ENCODE measurements at regions not wholly inside any gene's neighbourhood (a gene's known extent, or its start where the extent isn't known, plus 50 kb on each side); places are given as distances from the start of the nearest gene placed in this dataset.

DNA sequence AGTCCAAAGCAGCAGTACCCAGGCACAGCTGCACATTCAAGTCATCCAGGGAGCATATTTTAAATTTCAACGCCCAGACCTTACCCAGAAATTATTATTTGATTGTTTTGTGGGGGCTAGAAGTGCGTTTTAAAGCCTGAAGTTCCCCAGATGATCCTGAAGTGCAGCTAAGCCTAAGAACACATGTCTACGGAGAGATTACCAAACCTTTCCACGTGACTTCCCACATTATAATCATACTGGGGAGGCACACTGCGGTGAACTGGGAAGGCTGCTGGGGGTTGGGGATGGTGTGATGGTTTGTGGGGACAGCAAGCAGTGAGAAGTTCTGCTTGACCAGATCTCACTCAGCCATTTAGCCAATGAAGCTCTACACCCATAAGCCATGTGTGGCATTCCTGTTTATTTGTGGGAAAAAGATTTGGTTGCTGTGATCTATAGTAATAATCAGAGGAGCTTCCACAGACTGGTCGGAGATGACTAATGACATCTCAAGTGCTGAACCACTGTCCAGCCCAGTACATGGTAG is 93.4 kb upstream of the CDH6 start:
- H3K27ac ChIP-seq = no peak overlapping the region
- ATAC-seq (ENCODE audit: insufficient number of reproducible peaks, low FRiP score, low read depth) = no peak
- no peaks in the 10 kb centered on the region for H3K9me3 ChIP-seq
- no peaks in the 10 kb centered on the region for H3K27me3 ChIP-seq (replicated peaks; ENCODE audit: insufficient read depth)
- TF ChIP-seq, protein P1, sequence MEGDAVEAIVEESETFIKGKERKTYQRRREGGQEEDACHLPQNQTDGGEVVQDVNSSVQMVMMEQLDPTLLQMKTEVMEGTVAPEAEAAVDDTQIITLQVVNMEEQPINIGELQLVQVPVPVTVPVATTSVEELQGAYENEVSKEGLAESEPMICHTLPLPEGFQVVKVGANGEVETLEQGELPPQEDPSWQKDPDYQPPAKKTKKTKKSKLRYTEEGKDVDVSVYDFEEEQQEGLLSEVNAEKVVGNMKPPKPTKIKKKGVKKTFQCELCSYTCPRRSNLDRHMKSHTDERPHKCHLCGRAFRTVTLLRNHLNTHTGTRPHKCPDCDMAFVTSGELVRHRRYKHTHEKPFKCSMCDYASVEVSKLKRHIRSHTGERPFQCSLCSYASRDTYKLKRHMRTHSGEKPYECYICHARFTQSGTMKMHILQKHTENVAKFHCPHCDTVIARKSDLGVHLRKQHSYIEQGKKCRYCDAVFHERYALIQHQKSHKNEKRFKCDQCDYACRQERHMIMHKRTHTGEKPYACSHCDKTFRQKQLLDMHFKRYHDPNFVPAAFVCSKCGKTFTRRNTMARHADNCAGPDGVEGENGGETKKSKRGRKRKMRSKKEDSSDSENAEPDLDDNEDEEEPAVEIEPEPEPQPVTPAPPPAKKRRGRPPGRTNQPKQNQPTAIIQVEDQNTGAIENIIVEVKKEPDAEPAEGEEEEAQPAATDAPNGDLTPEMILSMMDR (IDR thresholded peaks at IDR 0.05) = no peak
- H3K4me3 ChIP-seq = no peak overlapping the region
- peaks cover 6 to 14% of the 10 kb centered on the region in 2 donors for H3K4me1 ChIP-seq (ENCODE audit: control insufficient read depth in 1 of 2, low read depth in 2 of 2)
- no peak for DNase-seq (ENCODE audit: low spot score)
- no peaks in the 10 kb centered on the region for H3K36me3 ChIP-seq

DNA sequence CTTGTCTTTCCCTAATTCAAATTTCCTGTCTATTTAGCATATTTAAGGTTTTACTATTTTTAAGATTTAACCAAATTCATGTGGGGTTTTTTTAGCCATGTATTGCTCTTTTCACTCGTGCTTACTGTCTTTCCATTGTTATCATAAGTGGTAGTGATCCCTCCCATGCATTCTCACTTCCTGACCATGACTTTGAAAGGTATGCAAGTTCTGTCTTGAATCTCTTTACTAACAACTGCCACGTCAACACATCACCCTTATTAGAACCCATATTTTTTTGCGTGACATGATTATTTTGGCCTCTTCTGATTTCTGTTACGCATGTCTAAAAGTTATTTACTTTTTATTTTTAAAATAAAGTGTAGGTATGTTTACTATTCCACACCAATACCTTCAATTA is 94.7 kb upstream of the CDH6 start:
- peaks cover 6 to 14% of the 10 kb centered on the region in 2 donors for H3K4me1 ChIP-seq (ENCODE audit: control insufficient read depth in 1 of 2, low read depth in 2 of 2)
- H3K27me3 ChIP-seq (replicated peaks; ENCODE audit: insufficient read depth) = no peaks in the 10 kb centered on the region
- H3K4me3 ChIP-seq = no peak overlapping the region

DNA sequence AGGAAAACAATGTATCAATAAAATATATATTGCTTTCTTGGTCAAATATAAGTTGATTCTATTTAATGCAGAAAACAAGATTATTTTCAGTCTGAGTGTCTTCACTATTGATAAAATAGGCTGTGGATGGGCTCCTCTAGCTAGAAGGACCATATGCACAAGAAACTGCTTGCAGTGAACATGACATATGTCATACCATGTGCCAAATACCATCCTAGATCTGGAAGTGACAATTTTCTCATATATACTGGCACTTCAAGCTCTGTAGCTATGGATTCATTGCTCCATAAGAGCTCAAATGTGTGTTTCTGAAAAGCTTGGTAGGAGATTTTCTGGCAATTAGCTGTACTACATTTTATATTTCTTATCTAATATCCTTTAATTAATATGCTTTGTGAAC is 95.6 kb upstream of the CDH6 start:
- H3K27me3 ChIP-seq (replicated peaks; ENCODE audit: insufficient read depth) = no peaks in the 10 kb centered on the region
- DNase-seq (ENCODE audit: low spot score) (no peak), ATAC-seq (ENCODE audit: insufficient number of reproducible peaks, low FRiP score, low read depth) (no peak)
- no peaks in the 10 kb centered on the region for H3K9me3 ChIP-seq
- no peak overlapping the region for H3K4me3 ChIP-seq
- TF ChIP-seq, protein P1 (IDR thresholded peaks at IDR 0.05) = no peak
- H3K27ac ChIP-seq = no peak overlapping the region
- peaks cover 6 to 14% of the 10 kb centered on the region in 2 donors for H3K4me1 ChIP-seq (ENCODE audit: control insufficient read depth in 1 of 2, low read depth in 2 of 2)
- H3K36me3 ChIP-seq = no peaks in the 10 kb centered on the region

More for the DNA sequence above, 94.7 kb upstream of the CDH6 start:
- H3K36me3 ChIP-seq = no peaks in the 10 kb centered on the region
- H3K9me3 ChIP-seq = no peaks in the 10 kb centered on the region
- H3K27ac ChIP-seq = no peak overlapping the region
- TF ChIP-seq, protein P1 (IDR thresholded peaks at IDR 0.05) = no peak
- ATAC-seq (ENCODE audit: insufficient number of reproducible peaks, low FRiP score, low read depth) = no peak
- DNase-seq (ENCODE audit: low spot score) = no peak

DNA sequence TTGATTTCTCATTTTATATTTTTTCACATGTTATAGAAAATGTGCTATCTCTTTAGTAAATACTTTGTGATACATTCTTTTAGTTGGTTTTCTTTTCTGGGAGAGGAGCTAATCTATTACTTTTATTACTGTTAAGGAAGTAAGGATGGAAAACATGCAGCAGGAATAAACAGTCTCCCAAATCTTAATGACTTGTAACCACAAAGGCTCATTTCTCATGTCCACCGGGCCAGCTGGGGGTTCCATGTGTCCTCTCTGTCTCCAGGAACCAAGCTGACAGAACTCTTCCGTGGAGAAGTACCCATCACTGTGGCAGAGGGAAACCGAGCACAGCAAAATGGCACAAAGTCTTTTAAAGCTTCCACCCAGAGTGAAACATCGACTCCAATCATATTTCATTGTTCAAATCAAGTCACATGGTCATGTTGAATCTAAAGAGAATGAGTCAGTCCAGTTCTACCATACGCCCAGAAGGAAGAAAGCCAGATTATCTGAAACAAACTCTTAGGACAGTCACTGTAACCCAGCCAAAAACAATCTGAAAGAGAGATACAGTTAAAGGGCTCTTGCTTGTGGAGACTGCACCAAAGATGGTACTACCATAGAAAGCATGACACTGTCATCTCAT is 97.1 kb upstream of the CDH6 start:
- ATAC-seq (ENCODE audit: insufficient number of reproducible peaks, low FRiP score, low read depth) = no peak
- TF ChIP-seq, protein P1 (IDR thresholded peaks at IDR 0.05) = no peak

DNA sequence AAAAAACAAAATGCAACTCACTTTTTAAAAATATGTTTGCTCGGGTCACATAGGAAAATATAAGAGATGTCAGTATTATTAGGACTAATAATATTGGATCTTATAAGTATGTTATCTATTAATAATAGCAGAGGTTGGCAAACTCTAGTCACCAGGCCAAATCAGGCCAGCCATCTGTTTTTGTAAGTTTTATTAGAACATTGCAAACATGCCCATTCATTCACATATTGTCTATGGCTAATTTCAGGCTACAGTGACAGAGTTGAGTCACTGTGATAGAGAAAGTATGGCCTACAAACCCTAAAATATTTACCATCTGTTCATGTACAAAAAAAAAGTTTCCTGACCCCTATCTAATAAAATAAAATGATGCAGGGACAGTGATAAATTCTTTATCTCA is 97.7 kb upstream of the CDH6 start:
- TF ChIP-seq, protein P1 (IDR thresholded peaks at IDR 0.05) = no peak
- H3K27ac ChIP-seq = no peak overlapping the region
- DNase-seq (ENCODE audit: low spot score) (no peak), ATAC-seq (ENCODE audit: insufficient number of reproducible peaks, low FRiP score, low read depth) (no peak)
- H3K9me3 ChIP-seq = no peaks in the 10 kb centered on the region
- H3K4me1 ChIP-seq (ENCODE audit: control insufficient read depth in 1 of 2, low read depth in 2 of 2) = peaks cover 6 to 15% of the 10 kb centered on the region in 2 donors
- no peaks in the 10 kb centered on the region for H3K27me3 ChIP-seq (replicated peaks; ENCODE audit: insufficient read depth)
- H3K4me3 ChIP-seq = no peak overlapping the region
- H3K36me3 ChIP-seq = no peaks in the 10 kb centered on the region

More for the DNA sequence above, 97.1 kb upstream of the CDH6 start:
- H3K9me3 ChIP-seq = no peaks in the 10 kb centered on the region
- no peaks in the 10 kb centered on the region for H3K36me3 ChIP-seq
- DNase-seq (ENCODE audit: low spot score) = no peak
- H3K4me3 ChIP-seq = no peak overlapping the region
- H3K27ac ChIP-seq = peak overlapping the region; percentile 21 to 49
- H3K27me3 ChIP-seq (replicated peaks; ENCODE audit: insufficient read depth) = no peaks in the 10 kb centered on the region
- H3K4me1 ChIP-seq (ENCODE audit: control insufficient read depth in 1 of 2, low read depth in 2 of 2) = peaks cover 6 to 14% of the 10 kb centered on the region in 2 donors
